ENCODE measurements at regions not wholly inside any gene's neighbourhood (a gene's known extent, or its start where the extent isn't known, plus 50 kb on each side); places are given as distances from the start of the nearest gene placed in this dataset.

- Histone ChIP-seq H2BK120ac (ENCODE audit: low read depth, low read length) (no peak overlapping the region), H4K5ac (ENCODE audit: low read depth, low read length) (no peak overlapping the region), H3K9me3 (ENCODE audit: control insufficient read depth, insufficient read depth, low read length) (peaks cover 15% of the 10 kb centered on the region), H4K20me1 (ENCODE audit: insufficient read depth, low read length) (no peaks in the 10 kb centered on the region), H4K91ac (ENCODE audit: insufficient read depth, low read depth, low read length) (no peak overlapping the region), H3K36me3 (ENCODE audit: control insufficient read depth, insufficient read depth, low read length) (no peaks in the 10 kb centered on the region), H2AK9ac (replicated peaks; ENCODE audit: low read depth, low read length, poor library complexity) (no peak overlapping the region), H3K4me2 (ENCODE audit: low read depth, low read length) (no peak overlapping the region), H3K9me1 (ENCODE audit: insufficient read depth, low read length) (no peaks in the 10 kb centered on the region), H2BK5ac (ENCODE audit: low read depth, low read length, poor library complexity, severe bottlenecking) (no peak overlapping the region), H2BK15ac (ENCODE audit: low read depth, low read length) (no peak overlapping the region), H3K4ac (ENCODE audit: low read depth, low read length) (no peak overlapping the region), H2BK20ac (ENCODE audit: low read depth, low read length) (no peak overlapping the region), H2AFZ (replicated peaks; ENCODE audit: low read length, poor library complexity) (no peak overlapping the region), H3K14ac (replicated peaks; ENCODE audit: low read depth, low read length) (no peak overlapping the region), H3K18ac (ENCODE audit: low read depth, low read length) (no peak overlapping the region), H3K4me3 (ENCODE audit: insufficient read depth, low read depth, low read length) (no peak overlapping the region), H3K9ac (ENCODE audit: low read depth, low read length) (no peak overlapping the region), H3K56ac (ENCODE audit: extremely low read depth, insufficient read depth, low read length) (no peak overlapping the region), H3K27me3 (ENCODE audit: control insufficient read depth, insufficient read depth, low read length) (no peaks in the 10 kb centered on the region), H3K27ac (ENCODE audit: insufficient read depth, low read length) (no peak overlapping the region), H2AK5ac (ENCODE audit: low read depth, low read length) (no peak overlapping the region), H3K79me1 (ENCODE audit: low read depth in 1 of 2, low read length in 2 of 2) (no peaks in the 10 kb centered on the region), H4K8ac (ENCODE audit: low read depth in 2 of 2, low read length in 2 of 2) (no peak overlapping the region), H3K23ac (ENCODE audit: low read depth, low read length) (no peak overlapping the region), H3K4me1 (ENCODE audit: control insufficient read depth, insufficient read depth, low read length) (no peaks in the 10 kb centered on the region)
- no peak for ATAC-seq (ENCODE audit: low read depth)
- BruUV-seq (replicated peaks), result no TSS peak
- no peak for DNase-seq
- WGBS, 2 experiments (ENCODE audit: extremely low coverage in 2 of 2, insufficient read length in 1 of 2), result no CpG with 5 or more reads among the region's 1 CpG
- TF ChIP-seq USF2 (IDR thresholded peaks at IDR 0.05; ENCODE audit: low read depth, low read length) (no peak), SMC3 (IDR thresholded peaks at IDR 0.05; ENCODE audit: low read depth, low read length) (no peak), RAD21 (IDR thresholded peaks at IDR 0.05; ENCODE audit: low read length) (no peak), MAFK (IDR thresholded peaks at IDR 0.05; ENCODE audit: low read depth, low read length) (no peak), BHLHE40 (IDR thresholded peaks at IDR 0.05; ENCODE audit: low read depth, low read length) (no peak), RCOR1 (IDR thresholded peaks at IDR 0.05; ENCODE audit: insufficient replicate concordance, low read length) (no peak), CHD1 (IDR thresholded peaks at IDR 0.05; ENCODE audit: low read depth, low read length) (no peak), POLR2A (IDR thresholded peaks at IDR 0.05; ENCODE audit: low read depth, low read length) (no peak), CEBPB (IDR thresholded peaks at IDR 0.05; ENCODE audit: low read depth, low read length) (no peak)
- intact Hi-C loops (cut with micrococcal nuclease) (no loop called here), in situ Hi-C loops (cut with MboI; ENCODE audit: low sequenced_read_pairs) (no loop called here), dilution Hi-C loops (cut with HindIII; ENCODE audit: low sequenced_read_pairs, unreplicated experiment) (no loop called here)
- ChIA-PET CTCF (no interaction called here), POLR2A (ENCODE audit: unreplicated experiment) (no interaction called here)
Measured at GRCh38 chr5:110290542-110290941, 435.9 kb downstream of the TMEM232 start.

All from IMR-90 (cell line).